Body of pancreas (tissue), 4 donors: ENCODE measurements at regions not wholly inside any gene's neighbourhood (a gene's known extent, or its start where the extent isn't known, plus 50 kb on each side); places are given as distances from the start of the nearest gene placed in this dataset.

Experiments used
- POLR2A ChIP-seq, 3 donors: fragments of 450-650 bp; IDR thresholded peaks; one replicate each; pipeline ENCODE4 v1.6.1; 2016; ENCODE audit warnings: antibody characterized with exemption in 3 of 3, mild to moderate bottlenecking in 2 of 3
- TF ChIP-seq, protein P1 (sequence below), 7 experiments: fragments of 450-650 bp in 4 of 7; fragments of 200-600 bp in 3 of 7; sonication (generic) in 3 of 7; IDR thresholded peaks; one replicate each; pipeline ENCODE4 v1.5.1; 2016 to 2019; ENCODE audit warnings: antibody characterized with exemption in 7 of 7

DNA sequence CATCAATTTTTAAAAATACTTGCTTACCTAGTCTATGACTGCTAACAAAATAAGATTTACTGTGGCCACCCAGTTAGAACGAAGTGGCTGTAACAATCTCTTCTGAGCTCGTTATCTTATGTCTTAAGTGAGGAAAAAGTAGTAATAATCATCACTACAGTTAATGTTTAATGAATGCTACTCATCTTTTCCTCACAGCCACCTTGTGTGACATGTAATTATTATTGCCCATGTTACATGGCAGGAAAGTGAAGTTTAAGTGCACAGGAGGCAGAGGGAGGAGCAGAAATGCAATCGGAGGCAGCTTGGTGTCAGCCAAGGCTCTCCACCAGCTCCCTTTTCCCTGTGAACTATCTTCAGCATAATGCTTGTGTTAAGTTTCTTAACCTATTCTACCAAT lies 260.3 kb downstream of the B3GLCT start:
- TF ChIP-seq, protein P1, sequence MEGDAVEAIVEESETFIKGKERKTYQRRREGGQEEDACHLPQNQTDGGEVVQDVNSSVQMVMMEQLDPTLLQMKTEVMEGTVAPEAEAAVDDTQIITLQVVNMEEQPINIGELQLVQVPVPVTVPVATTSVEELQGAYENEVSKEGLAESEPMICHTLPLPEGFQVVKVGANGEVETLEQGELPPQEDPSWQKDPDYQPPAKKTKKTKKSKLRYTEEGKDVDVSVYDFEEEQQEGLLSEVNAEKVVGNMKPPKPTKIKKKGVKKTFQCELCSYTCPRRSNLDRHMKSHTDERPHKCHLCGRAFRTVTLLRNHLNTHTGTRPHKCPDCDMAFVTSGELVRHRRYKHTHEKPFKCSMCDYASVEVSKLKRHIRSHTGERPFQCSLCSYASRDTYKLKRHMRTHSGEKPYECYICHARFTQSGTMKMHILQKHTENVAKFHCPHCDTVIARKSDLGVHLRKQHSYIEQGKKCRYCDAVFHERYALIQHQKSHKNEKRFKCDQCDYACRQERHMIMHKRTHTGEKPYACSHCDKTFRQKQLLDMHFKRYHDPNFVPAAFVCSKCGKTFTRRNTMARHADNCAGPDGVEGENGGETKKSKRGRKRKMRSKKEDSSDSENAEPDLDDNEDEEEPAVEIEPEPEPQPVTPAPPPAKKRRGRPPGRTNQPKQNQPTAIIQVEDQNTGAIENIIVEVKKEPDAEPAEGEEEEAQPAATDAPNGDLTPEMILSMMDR (IDR thresholded peaks at IDR 0.05), result no peak
- TF ChIP-seq POLR2A (IDR thresholded peaks at IDR 0.05), result no peak
